ENCODE measurements at regions not wholly inside any gene's neighbourhood (a gene's known extent, or its start where the extent isn't known, plus 50 kb on each side); places are given as distances from the start of the nearest gene placed in this dataset.

- Mint-ChIP-seq H3K4me3 (no peak overlapping the region), H3K36me3 (ENCODE audit: low read depth) (no peaks in the 10 kb centered on the region), H3K9me3 (no peaks in the 10 kb centered on the region), H3K27ac (no peak overlapping the region), H3K4me1 (ENCODE audit: low read depth) (no peaks in the 10 kb centered on the region), H3K27me3 (peaks cover 8% of the 10 kb centered on the region)
Observed at GRCh38 chr14:51479584-51480325, 172.0 kb upstream of the FRMD6 start.

- Mint-ChIP-seq H3K27ac (no peak overlapping the region), H3K27me3 (peaks cover 5% of the 10 kb centered on the region), H3K4me1 (ENCODE audit: low read depth) (no peaks in the 10 kb centered on the region), H3K36me3 (ENCODE audit: low read depth) (no peaks in the 10 kb centered on the region), H3K4me3 (no peak overlapping the region), H3K9me3 (no peaks in the 10 kb centered on the region)
Observed at GRCh38 chr14:51481643-51482042, 170.1 kb upstream of the FRMD6 start.

GRCh38 chr14:51482102-51482501 is 169.6 kb upstream of the FRMD6 start:
- peaks cover under 1% of the 10 kb centered on the region for H3K27me3 Mint-ChIP-seq
- H3K27ac Mint-ChIP-seq = no peak overlapping the region
- H3K4me1 Mint-ChIP-seq (ENCODE audit: low read depth) = no peaks in the 10 kb centered on the region
- no peaks in the 10 kb centered on the region for H3K36me3 Mint-ChIP-seq (ENCODE audit: low read depth)
- H3K9me3 Mint-ChIP-seq = no peaks in the 10 kb centered on the region
- H3K4me3 Mint-ChIP-seq = no peak overlapping the region

- Mint-ChIP-seq H3K4me1 (ENCODE audit: low read depth) (no peaks in the 10 kb centered on the region), H3K36me3 (ENCODE audit: low read depth) (no peaks in the 10 kb centered on the region), H3K9me3 (no peaks in the 10 kb centered on the region), H3K4me3 (no peak overlapping the region), H3K27ac (no peak overlapping the region), H3K27me3 (peaks cover 6% of the 10 kb centered on the region)
Observed at GRCh38 chr14:51484485-51484884, 167.2 kb upstream of the FRMD6 start.

GRCh38 chr14:51485733-51486132 is 166.0 kb upstream of the FRMD6 start:
- Mint-ChIP-seq H3K27me3 (peaks cover 9% of the 10 kb centered on the region), H3K9me3 (no peaks in the 10 kb centered on the region), H3K27ac (no peak overlapping the region), H3K4me3 (no peak overlapping the region), H3K36me3 (ENCODE audit: low read depth) (no peaks in the 10 kb centered on the region), H3K4me1 (ENCODE audit: low read depth) (no peaks in the 10 kb centered on the region)

GRCh38 chr14:51487848-51488247 is 163.9 kb upstream of the FRMD6 start:
- Mint-ChIP-seq H3K27me3 (peaks cover 16% of the 10 kb centered on the region), H3K4me3 (no peak overlapping the region), H3K36me3 (ENCODE audit: low read depth) (no peaks in the 10 kb centered on the region), H3K27ac (no peak overlapping the region), H3K4me1 (ENCODE audit: low read depth) (no peaks in the 10 kb centered on the region), H3K9me3 (no peaks in the 10 kb centered on the region)

GRCh38 chr14:51488569-51489220 is 163.0 kb upstream of the FRMD6 start:
- Mint-ChIP-seq H3K36me3 (ENCODE audit: low read depth) (no peaks in the 10 kb centered on the region), H3K4me3 (no peak overlapping the region), H3K9me3 (peaks cover 5% of the 10 kb centered on the region), H3K27me3 (peaks cover 19% of the 10 kb centered on the region), H3K4me1 (ENCODE audit: low read depth) (no peaks in the 10 kb centered on the region), H3K27ac (no peak overlapping the region)

GRCh38 chr14:51490205-51490604 is 161.5 kb upstream of the FRMD6 start:
- no peak overlapping the region for H3K4me3 Mint-ChIP-seq

GRCh38 chr14:51491036-51491545 is 160.6 kb upstream of the FRMD6 start:
- Mint-ChIP-seq H3K27ac (no peak overlapping the region), H3K27me3 (peaks cover 25% of the 10 kb centered on the region), H3K36me3 (ENCODE audit: low read depth) (no peaks in the 10 kb centered on the region)

More at GRCh38 chr14:51490205-51490604, 161.5 kb upstream of the FRMD6 start:
- Mint-ChIP-seq H3K27me3 (peaks cover 24% of the 10 kb centered on the region), H3K4me1 (ENCODE audit: low read depth) (no peaks in the 10 kb centered on the region), H3K9me3 (peaks cover 9% of the 10 kb centered on the region), H3K36me3 (ENCODE audit: low read depth) (no peaks in the 10 kb centered on the region), H3K27ac (no peak overlapping the region)

GRCh38 chr14:51491776-51492175 is 159.9 kb upstream of the FRMD6 start:
- H3K4me1 Mint-ChIP-seq (ENCODE audit: low read depth) = no peaks in the 10 kb centered on the region

More at GRCh38 chr14:51491036-51491545, 160.6 kb upstream of the FRMD6 start:
- Mint-ChIP-seq H3K4me1 (ENCODE audit: low read depth) (no peaks in the 10 kb centered on the region), H3K9me3 (peaks cover 10% of the 10 kb centered on the region), H3K4me3 (no peak overlapping the region)

GRCh38 chr14:51495319-51495718 is 156.4 kb upstream of the FRMD6 start:
- Mint-ChIP-seq H3K27me3 (peaks cover 19% of the 10 kb centered on the region), H3K9me3 (peaks cover 18% of the 10 kb centered on the region), H3K4me3 (no peak overlapping the region), H3K4me1 (ENCODE audit: low read depth) (no peaks in the 10 kb centered on the region), H3K27ac (no peak overlapping the region), H3K36me3 (ENCODE audit: low read depth) (no peaks in the 10 kb centered on the region)

More at GRCh38 chr14:51491776-51492175, 159.9 kb upstream of the FRMD6 start:
- Mint-ChIP-seq H3K9me3 (peaks cover 12% of the 10 kb centered on the region), H3K27me3 (peaks cover 25% of the 10 kb centered on the region), H3K36me3 (ENCODE audit: low read depth) (no peaks in the 10 kb centered on the region), H3K27ac (no peak overlapping the region), H3K4me3 (no peak overlapping the region)

GRCh38 chr14:51498411-51499227 is 153.1 kb upstream of the FRMD6 start:
- H3K27ac Mint-ChIP-seq = no peak overlapping the region
- H3K36me3 Mint-ChIP-seq (ENCODE audit: low read depth) = no peaks in the 10 kb centered on the region
- peaks cover 21% of the 10 kb centered on the region for H3K27me3 Mint-ChIP-seq
- H3K4me1 Mint-ChIP-seq (ENCODE audit: low read depth) = no peaks in the 10 kb centered on the region
- H3K4me3 Mint-ChIP-seq = no peak overlapping the region
- H3K9me3 Mint-ChIP-seq = peaks cover 13% of the 10 kb centered on the region

- peaks cover 8% of the 10 kb centered on the region for H3K9me3 Mint-ChIP-seq
Observed at GRCh38 chr14:51500776-51501175, 150.9 kb upstream of the FRMD6 start.

GRCh38 chr14:51501746-51502145 is 150.0 kb upstream of the FRMD6 start:
- no peaks in the 10 kb centered on the region for H3K4me1 Mint-ChIP-seq (ENCODE audit: low read depth)
- no peak overlapping the region for H3K27ac Mint-ChIP-seq
- H3K36me3 Mint-ChIP-seq (ENCODE audit: low read depth) = no peaks in the 10 kb centered on the region
- no peak overlapping the region for H3K4me3 Mint-ChIP-seq
- H3K27me3 Mint-ChIP-seq = peaks cover 25% of the 10 kb centered on the region
- H3K9me3 Mint-ChIP-seq = peaks cover 6% of the 10 kb centered on the region

More at GRCh38 chr14:51500776-51501175, 150.9 kb upstream of the FRMD6 start:
- Mint-ChIP-seq H3K4me3 (no peak overlapping the region), H3K36me3 (ENCODE audit: low read depth) (no peaks in the 10 kb centered on the region), H3K4me1 (ENCODE audit: low read depth) (no peaks in the 10 kb centered on the region), H3K27me3 (peaks cover 18% of the 10 kb centered on the region), H3K27ac (no peak overlapping the region)

- Mint-ChIP-seq H3K9me3 (no peaks in the 10 kb centered on the region), H3K27ac (no peak overlapping the region), H3K4me3 (no peak overlapping the region), H3K4me1 (ENCODE audit: low read depth) (no peaks in the 10 kb centered on the region), H3K36me3 (ENCODE audit: low read depth) (no peaks in the 10 kb centered on the region), H3K27me3 (peaks cover 33% of the 10 kb centered on the region)
Observed at GRCh38 chr14:51504669-51505068, 147.0 kb upstream of the FRMD6 start.

Data from stimulated activated naive CD8-positive, alpha-beta T cell treated with anti-CD3 and anti-CD28 coated beads, Interleukin-15, Interleukin-2, amounts not matched to agents 100 ng/mL and 50 ng/mL, for 24 hours (primary cell).